Vagina (tissue), 2 donors: ENCODE measurements at regions not wholly inside any gene's neighbourhood (a gene's known extent, or its start where the extent isn't known, plus 50 kb on each side); places are given as distances from the start of the nearest gene placed in this dataset.

Experiments
- DNase-seq, 2 donors: peaks; one replicate each; pipeline ENCODE4 v3.0.0-alpha.2; 2017; ENCODE audit errors: extremely low spot score in 2 of 2
- H3K27ac ChIP-seq: fragments of 200-600 bp; sonication (generic); one replicate; pipeline ENCODE4 v1.5.1; 2019
- H3K27me3 ChIP-seq: fragments of 200-600 bp; sonication (generic); one replicate; pipeline ENCODE4 v1.5.1; 2019
- H3K36me3 ChIP-seq, 2 donors: fragments of 200-600 bp; sonication (generic); one replicate each; pipeline ENCODE4 v1.5.1; 2017 to 2019
- H3K4me1 ChIP-seq: fragments of 200-600 bp; sonication (generic); one replicate; pipeline ENCODE4 v1.5.1; 2019
- H3K4me3 ChIP-seq, 2 donors: fragments of 200-600 bp; sonication (generic); 1 replicate in 1 of 2; 2 replicates in 1 of 2; pipeline ENCODE4 v1.5.1; 2016 to 2019
- H3K9me3 ChIP-seq: fragments of 200-600 bp; sonication (generic); one replicate; pipeline ENCODE4 v1.5.1; 2019
- POLR2A ChIP-seq, 2 donors: fragments of 450-650 bp; IDR thresholded peaks; one replicate each; pipeline ENCODE4 v1.6.1; 2017; ENCODE audit warnings: antibody characterized with exemption in 2 of 2, mild to moderate bottlenecking in 2 of 2, moderate library complexity in 2 of 2
- POLR2AphosphoS5 ChIP-seq, 2 donors: sonication (generic); formaldehyde crosslinking; IDR thresholded peaks; one replicate each; pipeline ENCODE4 v1.9.0; 2017; ENCODE audit warnings: antibody characterized with exemption in 2 of 2, mild to moderate bottlenecking in 2 of 2, low read depth in 1 of 2; ENCODE audit not compliant: insufficient read depth in 1 of 2
- intact Hi-C: fragments of 100-400 bp; cut with DNase I; formaldehyde crosslinking; loops from one replicate; pipeline ENCODE4 v1.15.1; 2023
- TF ChIP-seq, protein P1 (sequence below), 3 experiments: fragments of 450-650 bp in 2 of 3; fragments of 200-600 bp in 1 of 3; sonication (generic) in 1 of 3; IDR thresholded peaks; one replicate each; pipeline ENCODE4 v1.5.1; 2017 to 2019; ENCODE audit warnings: antibody characterized with exemption in 3 of 3, mild to moderate bottlenecking in 2 of 3, moderate library complexity in 2 of 3

DNA sequence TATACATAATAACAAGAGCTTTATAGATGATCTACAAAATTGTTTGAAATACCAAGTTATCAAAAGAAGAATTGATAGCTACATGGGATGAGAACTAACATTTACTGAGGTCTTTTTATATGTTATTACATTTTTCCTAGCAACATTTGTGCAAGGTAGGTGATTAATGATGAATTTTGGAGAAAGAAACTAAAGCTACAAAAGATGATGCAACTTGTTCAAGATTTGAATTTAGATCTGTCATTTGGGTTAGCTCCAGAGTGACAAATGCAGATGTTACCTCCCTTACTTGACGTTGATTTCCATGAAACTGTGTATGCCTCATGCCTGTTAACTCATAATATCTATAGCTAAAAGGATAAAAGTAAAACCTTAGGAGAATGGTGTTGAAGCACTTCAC, 84.5 kb upstream of the EYA4 start:
- no peak for DNase-seq
- no peaks in the 10 kb centered on the region for H3K36me3 ChIP-seq
- H3K9me3 ChIP-seq = no peaks in the 10 kb centered on the region
- no peaks in the 10 kb centered on the region for H3K4me1 ChIP-seq
- no peaks in the 10 kb centered on the region for H3K27me3 ChIP-seq
- no peak overlapping the region for H3K27ac ChIP-seq
- TF ChIP-seq POLR2AphosphoS5 (IDR thresholded peaks at IDR 0.05; ENCODE audit: insufficient read depth in 1 of 2, low read depth in 1 of 2) (no peak), POLR2A (IDR thresholded peaks at IDR 0.05) (no peak)
- TF ChIP-seq, protein P1, sequence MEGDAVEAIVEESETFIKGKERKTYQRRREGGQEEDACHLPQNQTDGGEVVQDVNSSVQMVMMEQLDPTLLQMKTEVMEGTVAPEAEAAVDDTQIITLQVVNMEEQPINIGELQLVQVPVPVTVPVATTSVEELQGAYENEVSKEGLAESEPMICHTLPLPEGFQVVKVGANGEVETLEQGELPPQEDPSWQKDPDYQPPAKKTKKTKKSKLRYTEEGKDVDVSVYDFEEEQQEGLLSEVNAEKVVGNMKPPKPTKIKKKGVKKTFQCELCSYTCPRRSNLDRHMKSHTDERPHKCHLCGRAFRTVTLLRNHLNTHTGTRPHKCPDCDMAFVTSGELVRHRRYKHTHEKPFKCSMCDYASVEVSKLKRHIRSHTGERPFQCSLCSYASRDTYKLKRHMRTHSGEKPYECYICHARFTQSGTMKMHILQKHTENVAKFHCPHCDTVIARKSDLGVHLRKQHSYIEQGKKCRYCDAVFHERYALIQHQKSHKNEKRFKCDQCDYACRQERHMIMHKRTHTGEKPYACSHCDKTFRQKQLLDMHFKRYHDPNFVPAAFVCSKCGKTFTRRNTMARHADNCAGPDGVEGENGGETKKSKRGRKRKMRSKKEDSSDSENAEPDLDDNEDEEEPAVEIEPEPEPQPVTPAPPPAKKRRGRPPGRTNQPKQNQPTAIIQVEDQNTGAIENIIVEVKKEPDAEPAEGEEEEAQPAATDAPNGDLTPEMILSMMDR (IDR thresholded peaks at IDR 0.05) = no peak
- no peak overlapping the region for H3K4me3 ChIP-seq
- intact Hi-C loops = no loop called here

DNA sequence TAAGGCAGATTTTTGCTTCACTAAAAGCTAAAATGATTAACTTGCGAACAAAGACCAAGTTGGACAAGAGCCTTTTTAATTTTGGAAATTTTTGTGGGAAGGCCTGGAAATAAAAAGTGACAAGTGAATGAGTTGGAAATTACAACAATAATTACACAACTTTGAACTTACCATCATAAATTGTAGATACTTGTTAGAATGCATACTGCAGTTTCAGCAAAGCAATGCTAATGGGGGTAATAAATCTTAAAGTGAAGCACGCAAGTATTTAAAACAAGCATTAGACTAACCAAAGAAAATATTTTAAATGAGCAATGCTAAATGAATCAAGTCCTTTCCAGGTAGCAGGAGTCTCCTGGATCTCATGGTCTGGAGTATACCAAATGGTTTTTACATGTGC, 83.2 kb upstream of the EYA4 start:
- Histone ChIP-seq H3K4me1 (no peaks in the 10 kb centered on the region), H3K9me3 (no peaks in the 10 kb centered on the region), H3K4me3 (no peak overlapping the region), H3K27ac (no peak overlapping the region), H3K27me3 (no peaks in the 10 kb centered on the region), H3K36me3 (no peaks in the 10 kb centered on the region)
- TF ChIP-seq, protein P1 (IDR thresholded peaks at IDR 0.05) = no peak
- TF ChIP-seq POLR2A (IDR thresholded peaks at IDR 0.05) (no peak), POLR2AphosphoS5 (IDR thresholded peaks at IDR 0.05; ENCODE audit: insufficient read depth in 1 of 2, low read depth in 1 of 2) (no peak)
- intact Hi-C loops = no loop called here
- DNase-seq = no peak

DNA sequence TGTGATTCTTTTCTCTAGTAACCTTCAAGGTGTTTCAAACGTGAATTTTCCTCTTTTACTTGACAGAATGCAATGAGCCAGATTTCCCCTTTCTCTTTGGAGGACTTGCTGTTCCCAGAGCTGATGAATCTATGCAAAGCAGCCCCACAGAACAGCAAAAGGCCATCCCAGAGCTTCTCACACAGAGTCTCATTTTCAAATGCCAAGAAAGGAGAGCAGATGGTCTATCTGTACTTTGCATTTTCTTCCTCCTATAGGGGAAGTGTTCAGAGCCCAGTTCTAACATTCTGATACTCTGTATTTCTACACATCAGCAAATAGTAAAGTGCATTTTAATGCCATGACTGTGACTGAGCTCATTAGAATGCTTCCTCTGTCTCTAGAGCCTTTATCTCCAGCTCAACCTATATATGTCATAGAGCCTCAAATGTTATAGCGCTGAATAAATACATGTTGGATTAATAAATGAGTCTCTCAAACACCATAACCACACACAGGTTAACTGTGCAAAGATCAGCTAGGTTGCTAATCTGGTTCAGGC, 81.8 kb upstream of the EYA4 start:
- Histone ChIP-seq H3K4me3 (no peak overlapping the region), H3K27ac (no peak overlapping the region), H3K27me3 (no peaks in the 10 kb centered on the region), H3K4me1 (no peaks in the 10 kb centered on the region), H3K36me3 (no peaks in the 10 kb centered on the region), H3K9me3 (no peaks in the 10 kb centered on the region)
- intact Hi-C loops = no loop called here
- DNase-seq = no peak
- TF ChIP-seq POLR2AphosphoS5 (IDR thresholded peaks at IDR 0.05; ENCODE audit: insufficient read depth in 1 of 2, low read depth in 1 of 2) (no peak), POLR2A (IDR thresholded peaks at IDR 0.05) (no peak)
- TF ChIP-seq, protein P1 (IDR thresholded peaks at IDR 0.05) = no peak

DNA sequence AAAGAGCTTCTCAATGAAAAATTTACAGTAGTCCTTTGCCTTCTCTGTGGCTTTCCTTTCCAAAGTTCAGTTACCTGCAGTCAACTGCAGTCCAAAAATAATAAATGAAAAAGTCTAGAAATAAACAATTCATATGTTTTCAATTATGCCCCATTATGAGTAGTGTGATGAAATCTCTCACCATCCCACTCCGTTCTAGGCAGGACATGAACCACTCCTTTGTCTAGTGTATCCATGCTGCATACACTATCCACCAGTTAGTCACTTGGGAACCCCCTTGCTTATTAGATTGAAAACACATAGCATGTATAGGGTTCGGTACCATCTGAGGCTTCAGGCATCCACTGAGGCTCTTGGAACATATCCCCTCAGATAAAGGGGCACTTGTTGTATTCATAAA, 80.6 kb upstream of the EYA4 start:
- TF ChIP-seq, protein P1 (IDR thresholded peaks at IDR 0.05) = no peak
- no peak for TF ChIP-seq POLR2A (IDR thresholded peaks at IDR 0.05)
- TF ChIP-seq POLR2AphosphoS5 (IDR thresholded peaks at IDR 0.05; ENCODE audit: insufficient read depth in 1 of 2, low read depth in 1 of 2) = no peak
- Histone ChIP-seq H3K36me3 (no peaks in the 10 kb centered on the region), H3K9me3 (no peaks in the 10 kb centered on the region), H3K4me3 (no peak overlapping the region), H3K27ac (no peak overlapping the region), H3K4me1 (no peaks in the 10 kb centered on the region), H3K27me3 (no peaks in the 10 kb centered on the region)
- DNase-seq = no peak
- intact Hi-C loops = no loop called here

DNA sequence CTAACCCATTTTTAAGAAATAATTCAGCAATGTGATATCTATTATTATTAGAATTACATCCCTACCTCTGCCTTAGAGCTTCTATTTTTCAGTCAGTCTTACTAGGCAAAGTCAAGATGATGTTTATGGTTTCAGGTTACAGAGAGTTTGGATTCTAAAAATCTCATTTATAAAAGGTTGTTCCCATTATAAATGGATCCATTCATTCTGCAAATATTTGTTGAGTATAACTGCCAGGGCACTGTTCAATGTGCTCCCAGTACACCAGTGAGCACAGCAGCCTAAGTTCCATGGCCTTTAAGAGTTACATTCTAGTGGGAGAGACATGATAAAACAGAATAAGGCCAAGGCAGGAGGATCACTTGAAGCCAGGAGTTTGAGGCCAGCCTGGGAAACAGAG, 75.9 kb upstream of the EYA4 start:
- H3K4me1 ChIP-seq = no peaks in the 10 kb centered on the region
- no peak overlapping the region for H3K27ac ChIP-seq
- no peak for TF ChIP-seq POLR2A (IDR thresholded peaks at IDR 0.05)
- TF ChIP-seq POLR2AphosphoS5 (IDR thresholded peaks at IDR 0.05; ENCODE audit: insufficient read depth in 1 of 2, low read depth in 1 of 2) = no peak
- TF ChIP-seq, protein P1 (IDR thresholded peaks at IDR 0.05) = no peak
- intact Hi-C loops = no loop called here
- H3K36me3 ChIP-seq = no peaks in the 10 kb centered on the region
- no peaks in the 10 kb centered on the region for H3K27me3 ChIP-seq
- no peaks in the 10 kb centered on the region for H3K9me3 ChIP-seq
- no peak overlapping the region for H3K4me3 ChIP-seq
- no peak for DNase-seq
